GM23248 (cell line): ENCODE measurements at regions not wholly inside any gene's neighbourhood (a gene's known extent, or its start where the extent isn't known, plus 50 kb on each side); places are given as distances from the start of the nearest gene placed in this dataset.

Experiments used
- DNase-seq: peaks from one replicate; pipeline ENCODE4 v3.0.0-alpha.2; 2015
- H2AFZ ChIP-seq: fragments of 200-600 bp; sonication (generic); 2 replicates; pipeline ENCODE4 v1.6.1; 2016; ENCODE audit warnings: antibody characterized with exemption
- H3F3A ChIP-seq: fragments of 200-600 bp; sonication (generic); 2 replicates; pipeline ENCODE4 v1.6.1; 2016; ENCODE audit warnings: mild to moderate bottlenecking, antibody characterized with exemption, mixed run types; ENCODE audit not compliant: insufficient read depth
- H3K27ac ChIP-seq: fragments of 200-600 bp; sonication (generic); 2 replicates; pipeline ENCODE4 v1.5.1; 2016; ENCODE audit warnings: mild to moderate bottlenecking
- H3K27me3 ChIP-seq: fragments of 200-600 bp; sonication (generic); replicated peaks from 2 replicates; pipeline ENCODE4 v1.6.1; 2016; ENCODE audit warnings: mild to moderate bottlenecking; ENCODE audit not compliant: insufficient read depth
- H3K36me3 ChIP-seq: fragments of 200-600 bp; sonication (generic); 2 replicates; pipeline ENCODE4 v1.6.1; 2016; ENCODE audit warnings: low read depth, mild to moderate bottlenecking
- H3K4me1 ChIP-seq: fragments of 200-600 bp; sonication (generic); 2 replicates; pipeline ENCODE4 v1.6.1; 2016; ENCODE audit warnings: mild to moderate bottlenecking; ENCODE audit not compliant: insufficient read depth
- H3K4me2 ChIP-seq: fragments of 200-600 bp; sonication (generic); one replicate; pipeline ENCODE4 v1.6.1; 2016; ENCODE audit warnings: mild to moderate bottlenecking; ENCODE audit not compliant: unreplicated experiment
- H3K4me3 ChIP-seq: fragments of 200-600 bp; sonication (generic); 2 replicates; pipeline ENCODE4 v1.5.1; 2016; ENCODE audit warnings: mild to moderate bottlenecking
- H3K79me2 ChIP-seq: fragments of 200-600 bp; sonication (generic); 2 replicates; pipeline ENCODE4 v1.6.1; 2016; ENCODE audit warnings: mild to moderate bottlenecking; ENCODE audit not compliant: insufficient read depth
- H3K9ac ChIP-seq: fragments of 200-600 bp; sonication (generic); 2 replicates; pipeline ENCODE4 v1.6.1; 2016; ENCODE audit warnings: mild to moderate bottlenecking
- H3K9me2 ChIP-seq: fragments of 200-600 bp; sonication (generic); 2 replicates; pipeline ENCODE4 v1.6.1; 2016; ENCODE audit warnings: mixed run types, mild to moderate bottlenecking, moderate library complexity; ENCODE audit not compliant: insufficient read depth
- H3K9me3 ChIP-seq: fragments of 200-600 bp; sonication (generic); one replicate; pipeline ENCODE4 v1.6.1; 2017; ENCODE audit warnings: low read depth
- H4K20me1 ChIP-seq: fragments of 200-600 bp; sonication (generic); 2 replicates; pipeline ENCODE4 v1.6.0; 2016; ENCODE audit not compliant: insufficient read depth
- EZH2 ChIP-seq: fragments of 200-600 bp; sonication (generic); IDR thresholded peaks from 2 replicates; pipeline ENCODE4 v1.6.1; 2018; ENCODE audit warnings: antibody characterized with exemption, mild to moderate bottlenecking; ENCODE audit not compliant: insufficient read depth, poor library complexity, severe bottlenecking
- EZH2phosphoT487 ChIP-seq: fragments of 200-600 bp; sonication (generic); IDR thresholded peaks from 2 replicates; pipeline ENCODE4 v1.6.1; 2018; ENCODE audit warnings: antibody characterized with exemption, moderate library complexity, mild to moderate bottlenecking, low read depth; ENCODE audit not compliant: insufficient read depth
- WGBS, 2 experiments: methylation state at CpG; one replicate each; pipeline ENCODE4 v1.1.6; 2015 to 2017; ENCODE audit warnings: low lambda C conversion rate in 2 of 2, low coverage in 1 of 2; ENCODE audit errors: missing lambda C conversion rate in 2 of 2; 5-methylcytosine and 5-hydroxymethylcytosine counted together
- in situ Hi-C: fragments of 300-500 bp; cut with MboI; formaldehyde crosslinking; loops from 2 replicates; pipeline ENCODE4 v1.15.0; 2020

DNA sequence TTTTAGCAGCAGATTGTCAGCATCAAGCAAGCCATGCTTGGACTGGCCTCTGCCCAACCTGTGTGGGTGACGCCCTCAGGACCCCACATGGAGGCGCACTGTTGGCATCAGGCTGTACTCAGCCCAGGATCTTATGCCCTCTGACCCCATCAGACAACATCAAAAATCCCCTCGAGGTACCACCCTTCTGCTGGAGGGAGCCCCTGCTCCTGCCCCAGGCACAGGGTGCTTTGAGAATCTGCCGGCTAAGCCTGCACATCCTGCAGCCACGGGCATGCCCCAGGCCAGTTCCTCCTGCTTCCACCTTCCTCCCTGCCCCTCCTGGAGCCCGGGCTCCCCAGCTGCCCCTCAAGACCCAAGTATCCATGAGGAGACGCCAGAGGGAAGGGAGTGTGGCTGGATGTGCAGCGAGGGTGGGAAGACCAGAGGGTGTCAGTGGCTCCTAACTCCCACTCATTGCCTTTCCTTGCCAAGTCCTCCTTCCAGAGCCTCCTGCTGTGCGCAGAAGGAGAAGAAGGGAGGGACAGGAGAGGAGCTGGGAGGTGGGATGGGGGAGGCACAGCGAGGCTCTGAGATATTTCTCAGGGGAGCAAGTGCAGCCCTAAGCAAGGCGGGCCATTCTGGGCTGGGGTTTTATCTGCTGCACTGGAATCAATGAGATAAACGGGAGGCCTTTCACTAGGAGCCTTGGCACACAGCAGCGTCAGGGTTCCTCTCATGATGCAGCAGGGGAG lies 77.4 kb upstream of the CST7 start:
- H3F3A ChIP-seq = no peaks in the 10 kb centered on the region
- WGBS, 2 experiments = 28 to 43% methylated on average over 13 of the region's 13 CpGs
- no peak overlapping the region for H2AFZ ChIP-seq
- TF ChIP-seq EZH2phosphoT487 = no peak
- no peak for TF ChIP-seq EZH2
- no peaks in the 10 kb centered on the region for H3K9me3 ChIP-seq
- no peak overlapping the region for H3K4me3 ChIP-seq
- in situ Hi-C loops = no loop called here
- no peak overlapping the region for H3K4me2 ChIP-seq
- no peaks in the 10 kb centered on the region for H3K36me3 ChIP-seq
- no peaks in the 10 kb centered on the region for H4K20me1 ChIP-seq
- H3K9ac ChIP-seq = no peak overlapping the region
- no peaks in the 10 kb centered on the region for H3K4me1 ChIP-seq
- no peaks in the 10 kb centered on the region for H3K79me2 ChIP-seq
- no peaks in the 10 kb centered on the region for H3K9me2 ChIP-seq
- no peak overlapping the region for H3K27ac ChIP-seq
- no peak for DNase-seq
- H3K27me3 ChIP-seq = peaks cover 11% of the 10 kb centered on the region; the same call in 1 of the 2 replicates

- no peak for DNase-seq
- H2AFZ ChIP-seq = no peak overlapping the region
- no peaks in the 10 kb centered on the region for H3F3A ChIP-seq
- H3K79me2 ChIP-seq = no peaks in the 10 kb centered on the region
- in situ Hi-C loops = no loop called here
- H3K27me3 ChIP-seq = peaks cover 11% of the 10 kb centered on the region; the same call in 1 of the 2 replicates
- H3K9ac ChIP-seq = no peak overlapping the region
- H3K9me3 ChIP-seq = no peaks in the 10 kb centered on the region
- H3K4me2 ChIP-seq = no peak overlapping the region
- H3K4me1 ChIP-seq = no peaks in the 10 kb centered on the region
- no peaks in the 10 kb centered on the region for H4K20me1 ChIP-seq
- TF ChIP-seq EZH2 (no peak), EZH2phosphoT487 (no peak)
- WGBS, 2 experiments = 30 to 36% methylated on average over 11 to 12 of the region's 12 CpGs
- no peak overlapping the region for H3K27ac ChIP-seq
- H3K36me3 ChIP-seq = no peaks in the 10 kb centered on the region
- no peak overlapping the region for H3K4me3 ChIP-seq
- H3K9me2 ChIP-seq = no peaks in the 10 kb centered on the region
Observed at GRCh38 chr20:24872291-24873024, 76.6 kb upstream of the CST7 start.

- H3K27me3 ChIP-seq = peaks cover 11% of the 10 kb centered on the region; the same call in 1 of the 2 replicates
- H3K36me3 ChIP-seq = no peaks in the 10 kb centered on the region
- 72 to 75% methylated on average over 26 of the region's 26 CpGs for WGBS, 2 experiments
- no peak overlapping the region for H2AFZ ChIP-seq
- in situ Hi-C loops = no loop called here
- H3K4me2 ChIP-seq = no peak overlapping the region
- H3K27ac ChIP-seq = no peak overlapping the region
- no peaks in the 10 kb centered on the region for H3K79me2 ChIP-seq
- no peaks in the 10 kb centered on the region for H4K20me1 ChIP-seq
- no peak overlapping the region for H3K4me3 ChIP-seq
- TF ChIP-seq EZH2phosphoT487 (no peak), EZH2 (no peak)
- H3K9me3 ChIP-seq = no peaks in the 10 kb centered on the region
- DNase-seq = no peak
- no peaks in the 10 kb centered on the region for H3K4me1 ChIP-seq
- H3K9ac ChIP-seq = no peak overlapping the region
- no peaks in the 10 kb centered on the region for H3K9me2 ChIP-seq
- H3F3A ChIP-seq = no peaks in the 10 kb centered on the region
Observed at GRCh38 chr20:24873025-24873620, 75.9 kb upstream of the CST7 start.

DNA sequence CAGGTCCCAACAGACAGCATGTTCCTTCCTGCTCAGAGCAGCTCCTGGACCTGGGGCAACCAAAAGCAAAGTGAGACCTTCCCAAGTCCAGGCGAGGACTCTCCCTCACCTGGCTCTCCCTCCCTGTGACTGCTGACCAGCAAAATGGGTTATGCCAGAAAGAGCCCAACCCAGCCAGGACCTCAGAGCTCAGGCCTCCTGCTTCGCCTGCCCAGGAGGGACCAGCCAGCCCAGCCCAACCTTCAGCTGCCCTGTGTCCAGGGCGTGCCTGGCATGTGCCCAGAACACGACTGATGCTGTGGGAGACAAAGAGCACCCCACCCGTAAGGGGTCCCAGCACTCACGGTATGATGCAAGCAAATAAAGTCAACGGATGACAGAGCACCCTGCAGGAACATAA lies 74.0 kb upstream of the CST7 start:
- H3K27me3 ChIP-seq = peaks cover 8% of the 10 kb centered on the region; the same call in 1 of the 2 replicates
- H3K9me3 ChIP-seq = no peaks in the 10 kb centered on the region
- no peak overlapping the region for H3K9ac ChIP-seq
- no peak overlapping the region for H3K27ac ChIP-seq
- H3K4me1 ChIP-seq = no peaks in the 10 kb centered on the region
- no peak for DNase-seq
- WGBS, 2 experiments = 29 to 53% methylated on average over 6 to 7 of the region's 7 CpGs
- in situ Hi-C loops = no loop called here
- no peak overlapping the region for H3K4me3 ChIP-seq
- H3K79me2 ChIP-seq = no peaks in the 10 kb centered on the region
- H3K36me3 ChIP-seq = no peaks in the 10 kb centered on the region
- no peak overlapping the region for H3K4me2 ChIP-seq
- TF ChIP-seq EZH2phosphoT487 (no peak), EZH2 (no peak)
- no peaks in the 10 kb centered on the region for H4K20me1 ChIP-seq
- H3K9me2 ChIP-seq = no peaks in the 10 kb centered on the region
- no peaks in the 10 kb centered on the region for H3F3A ChIP-seq
- H2AFZ ChIP-seq = no peak overlapping the region
